ENCODE measurements at regions not wholly inside any gene's neighbourhood (a gene's known extent, or its start where the extent isn't known, plus 50 kb on each side); places are given as distances from the start of the nearest gene placed in this dataset.

- TF ChIP-seq PLRG1 (conservative IDR thresholded peaks at IDR 0.05) (no peak), SMARCE1 (IDR thresholded peaks at IDR 0.05; ENCODE audit: borderline replicate concordance) (no peak), TEAD2 (CRISPR knock-in tag; IDR thresholded peaks at IDR 0.05) (no peak), ZMYM3 (CRISPR knock-in tag; IDR thresholded peaks at IDR 0.05) (no peak), ZNF383 (CRISPR knock-in tag; IDR thresholded peaks at IDR 0.05; ENCODE audit: borderline replicate concordance) (no peak), MED8 (CRISPR knock-in tag; IDR thresholded peaks at IDR 0.05; ENCODE audit: insufficient replicate concordance) (no peak), ZBTB8A (CRISPR knock-in tag; IDR thresholded peaks at IDR 0.05; ENCODE audit: borderline replicate concordance, low read depth) (no peak), PHB2 (IDR thresholded peaks at IDR 0.05; ENCODE audit: partially characterized antibody) (no peak), REXO4 (CRISPR knock-in tag; IDR thresholded peaks at IDR 0.05; ENCODE audit: borderline replicate concordance) (no peak), CHCHD3 (CRISPR knock-in tag; IDR thresholded peaks at IDR 0.05) (no peak), ZNF562 (CRISPR knock-in tag; IDR thresholded peaks at IDR 0.05; ENCODE audit: borderline replicate concordance) (no peak), BCL6 (CRISPR knock-in tag; IDR thresholded peaks at IDR 0.05) (peak; percentile 85), MTA1 (CRISPR knock-in tag; IDR thresholded peaks at IDR 0.05; ENCODE audit: borderline replicate concordance) (no peak), ZNF605 (CRISPR knock-in tag; IDR thresholded peaks at IDR 0.05) (no peak), ZNF83 (CRISPR knock-in tag; IDR thresholded peaks at IDR 0.05; ENCODE audit: borderline replicate concordance) (no peak), ZNF292 (CRISPR knock-in tag; IDR thresholded peaks at IDR 0.05; ENCODE audit: borderline replicate concordance, low read depth) (no peak), ZBTB7A (CRISPR knock-in tag; IDR thresholded peaks at IDR 0.05) (no peak), HMG20A (CRISPR knock-in tag; IDR thresholded peaks at IDR 0.05; ENCODE audit: borderline replicate concordance) (peak; percentile 99), ZFP36L1 (CRISPR knock-in tag; IDR thresholded peaks at IDR 0.05) (no peak), RARA (CRISPR knock-in tag; IDR thresholded peaks at IDR 0.05) (peak; percentile 93), PLSCR1 (CRISPR knock-in tag; IDR thresholded peaks at IDR 0.05; ENCODE audit: borderline replicate concordance) (no peak), DZIP1 (CRISPR knock-in tag; IDR thresholded peaks at IDR 0.05) (no peak), ZNF253 (CRISPR knock-in tag; IDR thresholded peaks at IDR 0.05; ENCODE audit: borderline replicate concordance) (no peak), ZNF333 (CRISPR knock-in tag; IDR thresholded peaks at IDR 0.05; ENCODE audit: borderline replicate concordance) (no peak), SALL2 (CRISPR knock-in tag; IDR thresholded peaks at IDR 0.05) (no peak), ZNF615 (CRISPR knock-in tag; IDR thresholded peaks at IDR 0.05; ENCODE audit: borderline replicate concordance) (no peak), ZSCAN30 (CRISPR knock-in tag; IDR thresholded peaks at IDR 0.05) (no peak), ZNF672 (CRISPR knock-in tag; IDR thresholded peaks at IDR 0.05) (no peak)
- TF ChIP-seq, protein P1, sequence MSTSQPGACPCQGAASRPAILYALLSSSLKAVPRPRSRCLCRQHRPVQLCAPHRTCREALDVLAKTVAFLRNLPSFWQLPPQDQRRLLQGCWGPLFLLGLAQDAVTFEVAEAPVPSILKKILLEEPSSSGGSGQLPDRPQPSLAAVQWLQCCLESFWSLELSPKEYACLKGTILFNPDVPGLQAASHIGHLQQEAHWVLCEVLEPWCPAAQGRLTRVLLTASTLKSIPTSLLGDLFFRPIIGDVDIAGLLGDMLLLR (CRISPR knock-in tag; IDR thresholded peaks at IDR 0.05) = no peak
- TF ChIP-seq, protein P2, sequence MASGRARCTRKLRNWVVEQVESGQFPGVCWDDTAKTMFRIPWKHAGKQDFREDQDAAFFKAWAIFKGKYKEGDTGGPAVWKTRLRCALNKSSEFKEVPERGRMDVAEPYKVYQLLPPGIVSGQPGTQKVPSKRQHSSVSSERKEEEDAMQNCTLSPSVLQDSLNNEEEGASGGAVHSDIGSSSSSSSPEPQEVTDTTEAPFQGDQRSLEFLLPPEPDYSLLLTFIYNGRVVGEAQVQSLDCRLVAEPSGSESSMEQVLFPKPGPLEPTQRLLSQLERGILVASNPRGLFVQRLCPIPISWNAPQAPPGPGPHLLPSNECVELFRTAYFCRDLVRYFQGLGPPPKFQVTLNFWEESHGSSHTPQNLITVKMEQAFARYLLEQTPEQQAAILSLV (CRISPR knock-in tag; IDR thresholded peaks at IDR 0.05; ENCODE audit: borderline replicate concordance) = no peak
Measured at GRCh38 chr2:78162202-78162601, 640.0 kb upstream of the LRRTM4 start (continued).

All from HepG2 (cell line).